NCI-H146 (cell line): ENCODE measurements at regions not wholly inside any gene's neighbourhood (a gene's known extent, or its start where the extent isn't known, plus 50 kb on each side); places are given as distances from the start of the nearest gene placed in this dataset.

Experiments
- DNase-seq: peaks from one replicate; lab custom pipeline; 2025; lab: John Stamatoyannopoulos, UW

GRCh38 chr5:167861928-167862426, 429.5 kb upstream of the WWC1 start:
- DNase-seq: no peak

DNA sequence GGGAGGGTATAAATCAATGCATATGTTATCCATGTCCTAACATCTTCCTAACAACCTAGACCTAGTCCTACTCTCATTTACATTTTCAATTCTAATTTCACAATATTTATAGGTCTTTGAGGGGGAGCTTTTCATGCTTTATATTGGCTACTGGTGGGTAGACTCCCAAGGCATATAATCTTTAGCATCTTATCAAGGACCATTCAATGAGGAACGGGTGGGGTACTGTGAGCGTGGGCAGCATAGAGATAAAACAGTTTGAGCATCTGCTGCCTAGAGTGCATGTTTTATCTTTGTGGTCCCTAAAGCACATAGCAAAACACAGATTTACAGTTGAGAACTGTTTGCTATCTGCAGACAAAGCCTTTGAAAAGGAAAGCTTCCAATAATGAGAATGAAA, 427.6 kb upstream of the WWC1 start:
- no peak for DNase-seq

- DNase-seq: no peak
Measured at GRCh38 chr5:167864801-167865200, 426.6 kb upstream of the WWC1 start.

DNA sequence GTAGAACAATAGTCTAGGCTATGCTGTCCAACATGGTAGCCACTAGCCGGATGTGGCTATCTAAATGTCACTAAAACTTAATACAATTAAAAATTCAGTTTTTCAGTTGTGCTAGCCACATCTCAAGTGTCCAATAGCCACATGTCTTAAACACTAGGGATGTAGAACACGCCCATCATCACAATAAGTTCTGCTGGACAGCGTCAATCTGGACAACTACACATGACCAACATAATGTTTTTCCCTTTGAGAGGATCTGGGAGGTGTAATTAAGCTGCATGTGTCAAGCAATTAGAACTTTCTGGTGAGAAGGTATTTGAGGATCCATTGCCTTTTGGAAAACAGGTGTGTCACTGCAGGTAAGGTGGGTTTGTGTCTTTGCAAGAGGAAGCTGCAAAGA, 424.6 kb upstream of the WWC1 start:
- no peak for DNase-seq

DNA sequence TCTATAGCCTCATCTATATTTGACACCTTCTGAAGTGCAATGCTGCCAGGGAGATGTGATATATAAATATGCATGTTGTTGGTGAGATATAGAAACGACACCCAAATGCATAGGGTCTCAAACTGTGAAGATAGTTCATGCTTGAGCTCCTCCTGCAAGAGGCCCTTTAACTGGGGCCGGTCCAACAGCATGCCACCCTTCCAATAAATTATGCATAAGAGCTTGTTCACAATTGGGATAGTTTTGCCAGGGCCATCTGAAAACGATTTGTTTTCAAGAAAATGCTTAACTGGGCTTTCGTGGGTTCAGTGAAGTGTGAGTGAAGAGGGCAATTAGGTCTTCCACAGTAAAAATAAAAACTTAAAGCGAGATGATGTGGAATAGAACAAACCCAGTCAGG, 424.2 kb upstream of the WWC1 start:
- no peak for DNase-seq

DNA sequence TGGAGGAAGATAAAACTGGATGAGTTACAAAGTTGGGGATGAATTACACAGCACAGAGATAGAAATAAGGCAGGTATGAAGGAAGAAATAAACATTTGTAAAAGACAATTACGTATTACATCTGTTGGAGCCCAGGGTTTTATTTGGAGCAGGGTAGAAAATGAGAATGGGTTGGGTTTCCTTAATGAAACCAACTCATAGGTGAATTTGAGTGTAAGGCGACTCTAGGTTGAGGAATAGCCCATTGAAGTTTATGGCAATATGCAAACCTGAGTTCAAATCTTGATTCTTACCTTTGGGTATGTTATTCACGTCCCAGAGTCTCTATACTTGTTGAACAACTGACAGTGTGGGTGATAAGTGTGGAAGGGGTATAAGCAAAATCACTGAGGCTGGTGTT, 422.3 kb upstream of the WWC1 start:
- no peak for DNase-seq

- no peak for DNase-seq
Measured at GRCh38 chr5:167870055-167870454, 421.4 kb upstream of the WWC1 start.

DNA sequence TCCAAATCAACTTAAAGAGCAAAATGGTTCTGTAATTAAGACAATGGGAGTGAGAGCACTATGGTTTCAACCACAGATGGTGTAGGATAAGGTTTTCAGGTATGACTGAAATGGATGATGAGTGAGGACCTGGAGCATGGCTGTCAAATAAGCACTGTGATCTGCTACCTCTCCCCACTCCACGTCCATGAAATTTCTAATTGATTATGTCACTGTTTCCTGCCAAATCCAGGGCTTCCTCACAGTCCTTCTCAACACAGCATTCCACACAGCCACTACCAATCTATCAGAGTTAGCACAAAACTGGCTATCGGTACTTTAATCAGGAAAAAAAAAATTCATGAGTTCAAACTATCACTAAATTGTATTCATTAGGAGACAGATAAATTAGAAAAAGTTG, 420.4 kb upstream of the WWC1 start:
- no peak for DNase-seq

DNA sequence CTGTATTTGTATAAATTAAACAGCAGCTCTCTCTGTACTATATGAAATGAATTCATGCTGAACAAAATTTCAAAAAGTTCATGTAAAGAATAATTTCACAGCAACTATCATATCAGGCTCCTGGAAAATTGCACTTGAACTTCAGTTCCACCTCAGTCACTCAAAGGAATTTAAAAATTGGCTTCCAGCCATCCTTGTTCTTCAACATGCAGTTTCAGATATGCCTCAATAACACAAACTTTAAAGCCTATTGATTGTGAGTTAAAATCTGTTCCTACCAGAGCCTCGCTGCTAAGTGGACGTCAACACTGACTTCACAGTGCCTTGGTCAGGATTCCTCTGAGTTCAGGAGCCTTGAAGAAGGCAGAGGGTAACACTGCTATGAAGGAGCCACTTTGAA, 418.7 kb upstream of the WWC1 start:
- DNase-seq: no peak

- DNase-seq: no peak
Measured at GRCh38 chr5:167877114-167877722, 414.2 kb upstream of the WWC1 start.

DNA sequence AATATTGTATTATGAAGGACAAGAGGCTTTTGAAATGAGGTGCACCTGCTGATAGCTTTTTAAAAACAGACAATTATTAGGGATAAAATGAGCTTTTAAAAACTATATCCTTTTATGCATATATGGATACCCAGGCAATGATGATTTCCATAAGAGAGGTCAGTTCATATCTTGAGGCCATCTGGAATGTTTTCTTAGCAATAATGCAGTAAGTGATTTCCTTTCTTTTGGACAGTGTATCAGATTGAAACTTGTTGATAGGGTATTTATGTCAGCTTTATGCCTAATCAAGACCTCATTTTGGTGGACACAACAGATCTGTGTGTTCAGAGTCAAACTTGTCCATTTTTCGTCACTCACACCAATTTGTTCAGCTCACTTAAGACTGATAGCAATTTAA, 413.5 kb upstream of the WWC1 start:
- no peak for DNase-seq

- DNase-seq: no peak
Measured at GRCh38 chr5:167880420-167880819, 411.0 kb upstream of the WWC1 start.

GRCh38 chr5:167881041-167881440, 410.4 kb upstream of the WWC1 start:
- no peak for DNase-seq

DNA sequence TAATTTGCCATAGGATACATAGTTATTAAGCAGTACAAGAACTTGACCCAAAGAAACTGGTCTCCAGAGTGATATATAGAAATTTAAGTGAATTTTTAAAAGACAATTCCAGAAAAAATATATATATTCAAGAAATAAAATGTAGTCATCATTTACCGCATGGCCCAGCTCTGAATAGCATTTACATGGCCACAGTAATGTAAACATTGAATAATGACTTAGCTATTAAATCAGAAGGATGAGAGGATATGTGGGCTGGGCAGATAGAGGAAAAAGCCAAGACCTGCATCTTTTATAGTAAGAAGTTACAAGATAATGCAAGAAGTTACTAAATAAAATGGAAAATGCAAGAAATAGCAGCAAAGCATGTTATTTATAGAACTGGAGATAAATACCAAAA, 405.2 kb upstream of the WWC1 start:
- no peak for DNase-seq

DNA sequence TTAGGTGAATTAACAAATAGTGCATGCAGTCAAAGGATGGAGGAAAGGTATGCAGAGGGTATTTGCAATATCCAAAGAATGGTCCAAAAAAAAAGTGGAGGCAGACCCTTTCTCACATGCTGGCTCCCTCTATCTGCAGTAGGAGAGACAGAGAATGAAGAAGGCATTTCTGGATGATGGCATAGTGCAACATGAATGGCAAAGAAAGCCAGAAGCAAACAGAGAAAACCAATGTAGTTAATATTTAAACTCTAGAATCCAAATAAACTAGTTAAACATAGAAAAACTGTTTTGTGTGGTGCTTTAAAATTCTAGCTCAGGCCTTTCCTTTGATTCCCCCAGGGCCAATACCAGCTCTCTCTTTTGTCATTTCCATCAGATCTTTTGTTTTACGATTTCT, 403.1 kb upstream of the WWC1 start:
- DNase-seq: no peak

GRCh38 chr5:167889276-167889675, 402.2 kb upstream of the WWC1 start:
- no peak for DNase-seq

DNA sequence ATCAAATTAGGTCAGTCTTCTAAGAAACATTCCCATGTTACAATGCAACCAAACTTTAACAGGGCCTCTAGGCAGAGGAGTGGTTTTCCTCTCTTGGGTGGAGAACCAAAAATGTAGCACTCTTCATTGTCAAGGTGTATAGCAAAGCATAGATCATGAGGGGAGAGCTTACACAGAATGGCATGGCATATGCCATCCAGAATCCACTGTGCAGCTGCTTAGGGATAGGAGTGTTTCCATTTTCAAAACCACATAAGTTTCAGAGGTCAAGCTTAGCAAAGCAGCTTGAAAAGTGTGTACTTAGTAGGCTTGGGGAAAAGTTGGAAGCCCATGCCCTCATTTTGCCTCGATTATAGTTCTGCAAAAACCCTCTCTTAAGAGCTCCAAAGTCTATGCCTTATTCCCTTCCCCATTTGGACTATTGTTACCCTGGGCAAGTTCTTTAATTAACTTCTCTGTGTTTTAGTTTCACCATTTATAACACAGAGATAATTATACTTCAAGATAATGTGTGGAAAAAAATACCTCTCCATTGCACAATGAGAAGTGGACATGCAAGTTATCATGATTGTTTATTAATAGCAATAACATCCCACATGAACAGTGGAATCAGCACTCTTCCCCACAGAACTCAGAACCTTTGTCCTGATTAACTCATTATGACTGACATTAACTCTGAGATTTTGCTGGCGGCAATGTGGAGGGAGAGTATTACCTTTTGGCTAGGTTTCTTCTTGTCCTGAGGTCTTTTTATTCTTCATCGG, 398.9 kb upstream of the WWC1 start:
- DNase-seq: no peak

DNA sequence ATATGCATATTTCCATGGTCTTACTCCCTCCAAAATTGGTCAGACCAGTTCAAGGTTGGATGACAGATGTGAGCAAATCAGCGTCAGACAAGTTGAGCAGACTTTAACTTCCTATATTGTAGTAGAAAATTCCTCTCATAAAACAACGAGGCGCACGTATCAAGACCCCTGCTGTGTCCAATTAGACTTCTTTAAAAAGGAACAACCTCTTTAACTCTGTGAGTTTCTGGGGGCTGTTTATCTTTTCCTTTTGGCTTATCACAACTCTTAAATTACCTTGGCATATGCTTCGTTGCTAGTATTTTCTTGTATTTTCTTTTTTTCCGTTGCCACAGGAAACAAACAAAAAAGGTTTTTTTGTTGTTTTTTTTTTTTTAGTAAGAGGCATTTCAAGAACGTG, 398.2 kb upstream of the WWC1 start:
- DNase-seq: no peak

GRCh38 chr5:167894631-167895472, 396.6 kb upstream of the WWC1 start:
- no peak for DNase-seq

DNA sequence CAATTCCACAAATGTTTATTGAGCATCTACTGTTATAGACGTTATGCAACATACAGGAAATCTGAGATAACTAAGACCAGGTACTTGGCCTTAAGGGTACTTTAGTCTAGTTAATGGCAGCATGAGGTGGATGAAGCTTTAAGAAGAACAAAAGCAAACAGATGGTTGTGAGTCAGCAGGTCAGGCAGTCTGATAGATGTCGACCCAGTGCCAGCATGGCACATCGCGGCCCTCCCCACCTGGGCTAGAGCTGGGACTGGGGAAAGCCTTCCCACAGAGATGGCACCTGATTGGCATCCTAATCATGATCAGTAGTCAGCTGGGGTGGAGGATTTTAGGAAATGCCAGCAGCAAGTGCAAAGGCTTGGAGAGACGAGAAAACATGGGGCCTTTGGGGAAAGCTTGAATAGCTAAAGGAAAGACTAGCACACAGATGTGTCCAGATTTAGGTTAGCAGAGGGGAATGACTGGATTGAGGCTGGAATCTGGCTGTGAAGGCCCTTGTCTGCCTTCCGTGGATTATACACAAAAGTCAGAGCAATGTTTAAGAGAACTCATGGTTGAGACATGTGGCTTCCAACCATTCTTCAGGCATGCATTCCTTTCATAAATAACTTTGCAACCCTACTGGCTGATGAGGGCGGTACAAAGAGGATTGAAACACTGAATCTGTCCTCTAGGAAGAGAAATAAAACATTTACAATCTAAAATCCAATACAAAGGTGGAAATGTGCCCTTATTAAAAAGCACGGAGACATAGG, 395.4 kb upstream of the WWC1 start:
- no peak for DNase-seq

DNA sequence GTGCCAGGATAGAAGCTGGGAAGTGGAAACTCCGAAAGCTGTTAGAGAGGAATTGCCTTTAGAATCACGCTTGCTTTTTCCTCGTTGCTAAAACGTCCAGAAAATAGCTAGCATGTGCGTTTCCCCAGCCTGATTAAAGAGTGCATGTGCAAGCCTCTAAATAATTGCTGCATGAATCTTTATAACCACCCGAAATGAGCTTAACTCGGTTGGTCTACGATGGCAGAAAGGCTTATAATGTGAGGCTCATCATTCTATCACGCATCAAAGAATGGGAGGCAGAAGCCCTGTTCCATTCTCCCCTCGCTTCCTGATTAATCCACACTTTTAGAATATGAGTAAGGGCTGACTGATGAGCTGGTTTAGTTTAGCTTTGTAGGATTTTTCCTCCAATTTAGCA, 394.6 kb upstream of the WWC1 start:
- DNase-seq: no peak

DNA sequence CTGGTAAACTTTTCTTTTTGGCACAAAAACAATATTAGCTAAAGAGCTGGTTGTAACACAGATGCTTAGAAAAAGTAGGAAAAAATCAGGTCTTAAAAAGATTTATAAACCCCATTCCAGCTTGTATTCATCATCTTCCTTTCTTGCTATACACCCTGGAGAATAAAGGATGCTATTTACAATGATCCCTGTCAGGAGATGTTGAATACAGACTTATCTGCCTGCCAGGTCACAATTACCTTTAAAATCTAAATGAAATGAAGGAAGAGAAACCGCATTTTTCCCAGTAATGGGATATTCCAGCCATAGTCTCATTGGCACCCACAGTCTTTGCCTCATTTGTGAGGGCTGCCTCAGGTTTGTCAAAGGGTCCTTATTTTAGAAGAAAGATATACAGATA, 394.1 kb upstream of the WWC1 start:
- DNase-seq: no peak
